ENCODE measurements at regions not wholly inside any gene's neighbourhood (a gene's known extent, or its start where the extent isn't known, plus 50 kb on each side); places are given as distances from the start of the nearest gene placed in this dataset.

DNA sequence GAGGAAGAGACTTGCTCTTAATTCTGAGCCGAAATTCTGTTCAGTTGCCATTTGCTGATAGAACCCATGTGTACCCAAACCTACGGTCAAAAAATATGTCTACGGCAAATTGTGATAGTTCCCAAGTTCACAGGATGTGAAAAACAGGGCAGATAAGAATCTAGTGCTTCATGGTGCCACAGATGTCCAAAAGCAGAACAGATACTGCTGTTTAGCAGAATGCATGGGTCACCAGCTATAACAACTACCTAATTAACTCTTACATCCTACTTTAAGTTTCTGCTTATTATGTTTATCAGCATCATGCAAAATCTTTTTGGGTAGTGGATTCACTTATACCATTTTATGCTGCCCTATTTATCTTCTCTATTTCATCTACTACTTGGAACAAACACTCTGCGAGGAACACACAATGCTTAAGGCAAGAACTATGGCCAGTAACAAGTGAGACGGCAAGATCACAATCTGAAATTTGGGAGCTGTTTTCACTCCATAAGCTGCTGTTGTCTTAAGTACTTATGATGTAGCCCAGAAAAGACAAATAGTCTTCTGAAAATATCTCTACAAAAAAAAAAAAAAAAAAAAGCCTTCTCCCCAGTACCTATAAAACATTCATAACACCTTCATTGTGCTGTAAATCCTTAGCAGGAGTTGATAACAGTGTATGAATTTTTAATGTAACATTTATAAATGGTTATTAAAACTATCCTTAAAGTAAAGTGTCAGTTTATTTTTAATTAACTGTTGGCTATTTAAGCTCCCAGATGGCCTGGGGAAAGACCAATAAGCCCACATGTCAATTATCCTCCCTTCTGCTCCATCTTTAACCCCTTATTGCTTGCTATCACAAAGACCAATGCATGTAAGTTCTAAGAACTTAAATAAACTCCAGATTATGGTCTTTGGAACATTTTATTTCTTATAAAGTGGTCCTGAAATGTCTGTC, 232.3 kb downstream of the TLR4 start:
- Histone ChIP-seq H3K9me3 (ENCODE audit: control insufficient read depth, insufficient read depth, low read depth, low read length) (no peaks in the 10 kb centered on the region), H3K4me3 (ENCODE audit: low read depth, low read length) (no peak overlapping the region), H3K27ac (ENCODE audit: extremely low read depth, low read depth, low read length) (no peak overlapping the region), H3K4me1 (ENCODE audit: control insufficient read depth, insufficient read depth, low read length) (no peaks in the 10 kb centered on the region), H3K36me3 (ENCODE audit: control insufficient read depth in 2 of 2, insufficient read depth in 1 of 2, low read length in 2 of 2) (no peaks in the 10 kb centered on the region)
- TF ChIP-seq ZNF624 (tag by site-specific recombination; IDR thresholded peaks at IDR 0.05), result no peak
- TF ChIP-seq ZNF10 (tag by site-specific recombination; IDR thresholded peaks at IDR 0.05), result no peak
- no peak for TF ChIP-seq ZNF239 (tag by site-specific recombination; IDR thresholded peaks at IDR 0.05)
- TF ChIP-seq, protein P1, sequence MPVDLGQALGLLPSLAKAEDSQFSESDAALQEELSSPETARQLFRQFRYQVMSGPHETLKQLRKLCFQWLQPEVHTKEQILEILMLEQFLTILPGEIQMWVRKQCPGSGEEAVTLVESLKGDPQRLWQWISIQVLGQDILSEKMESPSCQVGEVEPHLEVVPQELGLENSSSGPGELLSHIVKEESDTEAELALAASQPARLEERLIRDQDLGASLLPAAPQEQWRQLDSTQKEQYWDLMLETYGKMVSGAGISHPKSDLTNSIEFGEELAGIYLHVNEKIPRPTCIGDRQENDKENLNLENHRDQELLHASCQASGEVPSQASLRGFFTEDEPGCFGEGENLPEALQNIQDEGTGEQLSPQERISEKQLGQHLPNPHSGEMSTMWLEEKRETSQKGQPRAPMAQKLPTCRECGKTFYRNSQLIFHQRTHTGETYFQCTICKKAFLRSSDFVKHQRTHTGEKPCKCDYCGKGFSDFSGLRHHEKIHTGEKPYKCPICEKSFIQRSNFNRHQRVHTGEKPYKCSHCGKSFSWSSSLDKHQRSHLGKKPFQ (tag by site-specific recombination; IDR thresholded peaks at IDR 0.05), result no peak
- TF ChIP-seq, protein P2, sequence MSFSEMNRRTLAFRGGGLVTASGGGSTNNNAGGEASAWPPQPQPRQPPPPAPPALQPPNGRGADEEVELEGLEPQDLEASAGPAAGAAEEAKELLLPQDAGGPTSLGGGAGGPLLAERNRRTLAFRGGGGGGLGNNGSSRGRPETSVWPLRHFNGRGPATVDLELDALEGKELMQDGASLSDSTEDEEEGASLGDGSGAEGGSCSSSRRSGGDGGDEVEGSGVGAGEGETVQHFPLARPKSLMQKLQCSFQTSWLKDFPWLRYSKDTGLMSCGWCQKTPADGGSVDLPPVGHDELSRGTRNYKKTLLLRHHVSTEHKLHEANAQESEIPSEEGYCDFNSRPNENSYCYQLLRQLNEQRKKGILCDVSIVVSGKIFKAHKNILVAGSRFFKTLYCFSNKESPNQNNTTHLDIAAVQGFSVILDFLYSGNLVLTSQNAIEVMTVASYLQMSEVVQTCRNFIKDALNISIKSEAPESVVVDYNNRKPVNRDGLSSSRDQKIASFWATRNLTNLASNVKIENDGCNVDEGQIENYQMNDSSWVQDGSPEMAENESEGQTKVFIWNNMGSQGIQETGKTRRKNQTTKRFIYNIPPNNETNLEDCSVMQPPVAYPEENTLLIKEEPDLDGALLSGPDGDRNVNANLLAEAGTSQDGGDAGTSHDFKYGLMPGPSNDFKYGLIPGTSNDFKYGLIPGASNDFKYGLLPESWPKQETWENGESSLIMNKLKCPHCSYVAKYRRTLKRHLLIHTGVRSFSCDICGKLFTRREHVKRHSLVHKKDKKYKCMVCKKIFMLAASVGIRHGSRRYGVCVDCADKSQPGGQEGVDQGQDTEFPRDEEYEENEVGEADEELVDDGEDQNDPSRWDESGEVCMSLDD (tag by site-specific recombination; IDR thresholded peaks at IDR 0.05), result no peak
- TF ChIP-seq ZNF555 (tag by site-specific recombination; conservative IDR thresholded peaks at IDR 0.05), result no peak
- TF ChIP-seq ZBTB8A (tag by site-specific recombination; IDR thresholded peaks at IDR 0.05), result no peak
- no peak for TF ChIP-seq GLI2 (tag by site-specific recombination; IDR thresholded peaks at IDR 0.05; ENCODE audit: borderline replicate concordance, low read depth)
- TF ChIP-seq, protein P3, sequence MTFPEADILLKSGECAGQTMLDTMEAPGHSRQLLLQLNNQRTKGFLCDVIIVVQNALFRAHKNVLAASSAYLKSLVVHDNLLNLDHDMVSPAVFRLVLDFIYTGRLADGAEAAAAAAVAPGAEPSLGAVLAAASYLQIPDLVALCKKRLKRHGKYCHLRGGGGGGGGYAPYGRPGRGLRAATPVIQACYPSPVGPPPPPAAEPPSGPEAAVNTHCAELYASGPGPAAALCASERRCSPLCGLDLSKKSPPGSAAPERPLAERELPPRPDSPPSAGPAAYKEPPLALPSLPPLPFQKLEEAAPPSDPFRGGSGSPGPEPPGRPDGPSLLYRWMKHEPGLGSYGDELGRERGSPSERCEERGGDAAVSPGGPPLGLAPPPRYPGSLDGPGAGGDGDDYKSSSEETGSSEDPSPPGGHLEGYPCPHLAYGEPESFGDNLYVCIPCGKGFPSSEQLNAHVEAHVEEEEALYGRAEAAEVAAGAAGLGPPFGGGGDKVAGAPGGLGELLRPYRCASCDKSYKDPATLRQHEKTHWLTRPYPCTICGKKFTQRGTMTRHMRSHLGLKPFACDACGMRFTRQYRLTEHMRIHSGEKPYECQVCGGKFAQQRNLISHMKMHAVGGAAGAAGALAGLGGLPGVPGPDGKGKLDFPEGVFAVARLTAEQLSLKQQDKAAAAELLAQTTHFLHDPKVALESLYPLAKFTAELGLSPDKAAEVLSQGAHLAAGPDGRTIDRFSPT (tag by site-specific recombination; IDR thresholded peaks at IDR 0.05), result no peak
- no peak for TF ChIP-seq ZNF596 (tag by site-specific recombination; IDR thresholded peaks at IDR 0.05)
- TF ChIP-seq ZEB2 (tag by site-specific recombination; IDR thresholded peaks at IDR 0.05), result no peak
- CTCF ChIA-PET, result no interaction called here
- POLR2A ChIA-PET, result no interaction called here

DNA sequence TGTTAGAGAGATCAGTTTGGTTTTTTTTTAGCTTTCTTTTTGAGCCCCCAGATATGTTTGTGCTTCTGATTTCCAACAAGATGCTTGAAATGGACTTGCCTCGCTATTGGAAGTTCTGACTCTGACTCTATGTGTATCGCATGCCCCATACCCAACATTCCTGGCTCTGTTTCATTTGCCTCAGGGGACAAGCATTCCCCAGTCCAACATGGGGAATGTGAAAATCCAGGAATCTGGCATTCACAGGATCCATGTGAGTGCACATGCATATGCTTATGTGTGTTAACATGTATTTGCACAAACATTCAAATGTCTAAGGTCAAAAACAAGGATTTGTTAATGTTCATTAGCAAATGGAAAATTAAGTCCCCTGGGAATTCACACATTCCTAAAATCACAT, 233.9 kb downstream of the TLR4 start:
- POLR2A ChIA-PET, result no interaction called here
- TF ChIP-seq ZNF292 (tag by site-specific recombination; IDR thresholded peaks at IDR 0.05; ENCODE audit: borderline replicate concordance, low read depth) (no peak), ZNF214 (tag by site-specific recombination; IDR thresholded peaks at IDR 0.05; ENCODE audit: borderline replicate concordance) (no peak), GFI1B (tag by site-specific recombination; IDR thresholded peaks at IDR 0.05) (no peak), GLIS2 (tag by site-specific recombination; IDR thresholded peaks at IDR 0.05) (no peak), ZBTB8A (tag by site-specific recombination; IDR thresholded peaks at IDR 0.05) (no peak), SP7 (tag by site-specific recombination; IDR thresholded peaks at IDR 0.05) (no peak)
- TF ChIP-seq, protein P4, sequence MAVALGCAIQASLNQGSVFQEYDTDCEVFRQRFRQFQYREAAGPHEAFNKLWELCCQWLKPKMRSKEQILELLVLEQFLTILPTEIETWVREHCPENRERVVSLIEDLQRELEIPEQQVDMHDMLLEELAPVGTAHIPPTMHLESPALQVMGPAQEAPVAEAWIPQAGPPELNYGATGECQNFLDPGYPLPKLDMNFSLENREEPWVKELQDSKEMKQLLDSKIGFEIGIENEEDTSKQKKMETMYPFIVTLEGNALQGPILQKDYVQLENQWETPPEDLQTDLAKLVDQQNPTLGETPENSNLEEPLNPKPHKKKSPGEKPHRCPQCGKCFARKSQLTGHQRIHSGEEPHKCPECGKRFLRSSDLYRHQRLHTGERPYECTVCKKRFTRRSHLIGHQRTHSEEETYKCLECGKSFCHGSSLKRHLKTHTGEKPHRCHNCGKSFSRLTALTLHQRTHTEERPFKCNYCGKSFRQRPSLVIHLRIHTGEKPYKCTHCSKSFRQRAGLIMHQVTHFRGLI (tag by site-specific recombination; IDR thresholded peaks at IDR 0.05), result no peak
- TF ChIP-seq, protein P5, sequence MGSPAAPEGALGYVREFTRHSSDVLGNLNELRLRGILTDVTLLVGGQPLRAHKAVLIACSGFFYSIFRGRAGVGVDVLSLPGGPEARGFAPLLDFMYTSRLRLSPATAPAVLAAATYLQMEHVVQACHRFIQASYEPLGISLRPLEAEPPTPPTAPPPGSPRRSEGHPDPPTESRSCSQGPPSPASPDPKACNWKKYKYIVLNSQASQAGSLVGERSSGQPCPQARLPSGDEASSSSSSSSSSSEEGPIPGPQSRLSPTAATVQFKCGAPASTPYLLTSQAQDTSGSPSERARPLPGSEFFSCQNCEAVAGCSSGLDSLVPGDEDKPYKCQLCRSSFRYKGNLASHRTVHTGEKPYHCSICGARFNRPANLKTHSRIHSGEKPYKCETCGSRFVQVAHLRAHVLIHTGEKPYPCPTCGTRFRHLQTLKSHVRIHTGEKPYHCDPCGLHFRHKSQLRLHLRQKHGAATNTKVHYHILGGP (tag by site-specific recombination; IDR thresholded peaks at IDR 0.05), result no peak
- Histone ChIP-seq H3K27ac (ENCODE audit: extremely low read depth, low read depth, low read length) (no peak overlapping the region), H3K9me3 (ENCODE audit: control insufficient read depth, insufficient read depth, low read depth, low read length) (no peaks in the 10 kb centered on the region), H3K4me3 (ENCODE audit: low read depth, low read length) (no peak overlapping the region), H3K36me3 (ENCODE audit: control insufficient read depth in 2 of 2, insufficient read depth in 1 of 2, low read length in 2 of 2) (no peaks in the 10 kb centered on the region), H3K4me1 (ENCODE audit: control insufficient read depth, insufficient read depth, low read length) (no peaks in the 10 kb centered on the region)
- CTCF ChIA-PET, result no interaction called here

Data from HEK293 (cell line).